Smooth muscle cell (in vitro differentiated cells): ENCODE measurements at regions not wholly inside any gene's neighbourhood (a gene's known extent, or its start where the extent isn't known, plus 50 kb on each side); places are given as distances from the start of the nearest gene placed in this dataset.

Experiments used
- DNase-seq: peaks from one replicate; lab custom pipeline; 2025; ENCODE audit not compliant: unreplicated experiment; lab: John Stamatoyannopoulos, UW
- H2AFZ ChIP-seq: fragments of 200-600 bp; sonication (generic); 2 replicates; pipeline ENCODE4 v1.6.0; 2016; ENCODE audit warnings: antibody characterized with exemption, low read depth, mild to moderate bottlenecking
- H3F3A ChIP-seq: fragments of 200-600 bp; sonication (generic); 2 replicates; pipeline ENCODE4 v1.6.0; 2017; ENCODE audit warnings: antibody characterized with exemption, low read depth
- H3K27ac ChIP-seq: fragments of 200-600 bp; sonication (generic); 2 replicates; pipeline ENCODE4 v1.5.1; 2016; ENCODE audit warnings: low read depth, mild to moderate bottlenecking
- H3K27me3 ChIP-seq: fragments of 200-600 bp; sonication (generic); 2 replicates; pipeline ENCODE4 v1.6.1; 2016; ENCODE audit warnings: low read depth, mild to moderate bottlenecking
- H3K36me3 ChIP-seq: fragments of 200-600 bp; sonication (generic); 2 replicates; pipeline ENCODE4 v1.5.1; 2016; ENCODE audit warnings: low read depth
- H3K4me1 ChIP-seq: fragments of 200-600 bp; sonication (generic); 2 replicates; pipeline ENCODE4 v1.5.1; 2016; ENCODE audit warnings: low read depth
- H3K4me2 ChIP-seq: fragments of 200-600 bp; sonication (generic); 2 replicates; pipeline ENCODE4 v1.6.0; 2016; ENCODE audit warnings: mild to moderate bottlenecking
- H3K4me3 ChIP-seq: fragments of 200-600 bp; sonication (generic); 2 replicates; pipeline ENCODE4 v1.5.1; 2016; ENCODE audit warnings: mild to moderate bottlenecking
- H3K79me2 ChIP-seq: fragments of 200-600 bp; sonication (generic); 2 replicates; pipeline ENCODE4 v1.6.0; 2016; ENCODE audit warnings: low read depth, mild to moderate bottlenecking
- H3K9ac ChIP-seq: fragments of 200-600 bp; sonication (generic); 2 replicates; pipeline ENCODE4 v1.6.0; 2016; ENCODE audit warnings: low read depth
- H3K9me3 ChIP-seq: fragments of 200-600 bp; sonication (generic); replicated peaks from 2 replicates; pipeline ENCODE4 v1.5.1; 2016; ENCODE audit warnings: low read depth
- H4K20me1 ChIP-seq: fragments of 200-600 bp; sonication (generic); 2 replicates; pipeline ENCODE4 v1.6.0; 2016; ENCODE audit warnings: low read depth
- WGBS: methylation state at CpG from one replicate; pipeline ENCODE4 v1.1.7; 2016; ENCODE audit warnings: low lambda C conversion rate; 5-methylcytosine and 5-hydroxymethylcytosine counted together
- TF ChIP-seq, protein P1 (sequence below): fragments of 200-600 bp; sonication (generic); IDR thresholded peaks from 2 replicates; pipeline ENCODE4 v1.5.1; 2017; ENCODE audit warnings: borderline replicate concordance, mild to moderate bottlenecking, antibody characterized with exemption; ENCODE audit not compliant: insufficient read depth, poor library complexity, severe bottlenecking

GRCh38 chr2:191760655-191761262 is 82.8 kb downstream of the NABP1 start:
- Histone ChIP-seq H3K4me3 (no peak overlapping the region), H3K79me2 (no peaks in the 10 kb centered on the region), H3K27ac (no peak overlapping the region), H3K9ac (no peak overlapping the region), H3K4me2 (no peak overlapping the region), H3K36me3 (no peaks in the 10 kb centered on the region), H3K27me3 (no peaks in the 10 kb centered on the region), H2AFZ (no peak overlapping the region), H3F3A (no peaks in the 10 kb centered on the region), H3K4me1 (no peaks in the 10 kb centered on the region), H4K20me1 (no peaks in the 10 kb centered on the region), H3K9me3 (no peaks in the 10 kb centered on the region)
- TF ChIP-seq, protein P1, sequence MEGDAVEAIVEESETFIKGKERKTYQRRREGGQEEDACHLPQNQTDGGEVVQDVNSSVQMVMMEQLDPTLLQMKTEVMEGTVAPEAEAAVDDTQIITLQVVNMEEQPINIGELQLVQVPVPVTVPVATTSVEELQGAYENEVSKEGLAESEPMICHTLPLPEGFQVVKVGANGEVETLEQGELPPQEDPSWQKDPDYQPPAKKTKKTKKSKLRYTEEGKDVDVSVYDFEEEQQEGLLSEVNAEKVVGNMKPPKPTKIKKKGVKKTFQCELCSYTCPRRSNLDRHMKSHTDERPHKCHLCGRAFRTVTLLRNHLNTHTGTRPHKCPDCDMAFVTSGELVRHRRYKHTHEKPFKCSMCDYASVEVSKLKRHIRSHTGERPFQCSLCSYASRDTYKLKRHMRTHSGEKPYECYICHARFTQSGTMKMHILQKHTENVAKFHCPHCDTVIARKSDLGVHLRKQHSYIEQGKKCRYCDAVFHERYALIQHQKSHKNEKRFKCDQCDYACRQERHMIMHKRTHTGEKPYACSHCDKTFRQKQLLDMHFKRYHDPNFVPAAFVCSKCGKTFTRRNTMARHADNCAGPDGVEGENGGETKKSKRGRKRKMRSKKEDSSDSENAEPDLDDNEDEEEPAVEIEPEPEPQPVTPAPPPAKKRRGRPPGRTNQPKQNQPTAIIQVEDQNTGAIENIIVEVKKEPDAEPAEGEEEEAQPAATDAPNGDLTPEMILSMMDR = no peak
- no peak for DNase-seq
- WGBS = 80% methylated on average over 4 of the region's 4 CpGs

GRCh38 chr2:191773136-191773535 is 73.8 kb downstream of the CAVIN2 start:
- Histone ChIP-seq H3K9me3 (no peaks in the 10 kb centered on the region), H2AFZ (no peak overlapping the region), H3K4me3 (no peak overlapping the region), H3K27ac (no peak overlapping the region), H3K79me2 (no peaks in the 10 kb centered on the region), H3F3A (no peaks in the 10 kb centered on the region), H4K20me1 (no peaks in the 10 kb centered on the region), H3K4me2 (no peak overlapping the region), H3K27me3 (no peaks in the 10 kb centered on the region), H3K36me3 (no peaks in the 10 kb centered on the region), H3K4me1 (no peaks in the 10 kb centered on the region), H3K9ac (no peak overlapping the region)
- DNase-seq = no peak
- WGBS = 94% methylated on average over 4 of the region's 4 CpGs
- TF ChIP-seq, protein P1 = no peak

GRCh38 chr2:191777351-191777750 is 69.5 kb downstream of the CAVIN2 start:
- 91% methylated on average over 2 of the region's 2 CpGs for WGBS
- H3K9ac ChIP-seq = no peak overlapping the region
- no peaks in the 10 kb centered on the region for H4K20me1 ChIP-seq
- H2AFZ ChIP-seq = no peak overlapping the region
- no peaks in the 10 kb centered on the region for H3K79me2 ChIP-seq
- H3F3A ChIP-seq = no peaks in the 10 kb centered on the region
- DNase-seq = no peak
- H3K27ac ChIP-seq = no peak overlapping the region
- no peaks in the 10 kb centered on the region for H3K36me3 ChIP-seq
- H3K9me3 ChIP-seq = no peaks in the 10 kb centered on the region
- TF ChIP-seq, protein P1 = no peak
- no peak overlapping the region for H3K4me3 ChIP-seq
- H3K27me3 ChIP-seq = no peaks in the 10 kb centered on the region
- H3K4me1 ChIP-seq = no peaks in the 10 kb centered on the region
- H3K4me2 ChIP-seq = no peak overlapping the region

- no peak overlapping the region for H3K9ac ChIP-seq
- H3K79me2 ChIP-seq = no peaks in the 10 kb centered on the region
- no peaks in the 10 kb centered on the region for H3K9me3 ChIP-seq
- no peak overlapping the region for H3K4me2 ChIP-seq
- no peak overlapping the region for H2AFZ ChIP-seq
- H4K20me1 ChIP-seq = no peaks in the 10 kb centered on the region
- H3K27ac ChIP-seq = no peak overlapping the region
- H3K27me3 ChIP-seq = no peaks in the 10 kb centered on the region
- H3K4me3 ChIP-seq = no peak overlapping the region
- no peak for DNase-seq
- 93% methylated on average over 1 of the region's 1 CpG for WGBS
- no peaks in the 10 kb centered on the region for H3K36me3 ChIP-seq
- TF ChIP-seq, protein P1 = no peak
- H3K4me1 ChIP-seq = no peaks in the 10 kb centered on the region
- no peaks in the 10 kb centered on the region for H3F3A ChIP-seq
These were observed 68.8 kb downstream of the CAVIN2 start for GRCh38 chr2:191778041-191778440.
